Amniotic epithelial cell (primary cell): ENCODE measurements at regions not wholly inside any gene's neighbourhood (a gene's known extent, or its start where the extent isn't known, plus 50 kb on each side); places are given as distances from the start of the nearest gene placed in this dataset.
A peak's percentile ranks its signal among the peaks of the same experiment; 100 is the strongest.

Experiments used
- DNase-seq: peaks from one replicate; pipeline ENCODE4 v3.0.0-alpha.2; 2010; ENCODE audit warnings: low read depth

GRCh38 chr1:60589916-60590315 is 492.4 kb upstream of the NFIA start:
- peak; percentile 10 for DNase-seq

- no peak for DNase-seq
These were observed 493.2 kb upstream of the NFIA start for GRCh38 chr1:60589046-60589748.

- no peak for DNase-seq
These were observed 498.0 kb upstream of the NFIA start for GRCh38 chr1:60584371-60584770.

- no peak for DNase-seq
These were observed 498.7 kb upstream of the NFIA start for GRCh38 chr1:60583696-60584095.

- DNase-seq = no peak
These were observed 500.7 kb upstream of the NFIA start for GRCh38 chr1:60581455-60582220.

GRCh38 chr1:60577029-60577428 is 503.5 kb upstream of the C1orf87 start:
- no peak for DNase-seq

- no peak for DNase-seq
These were observed 501.9 kb upstream of the C1orf87 start for GRCh38 chr1:60575326-60575977.

GRCh38 chr1:60573726-60574409 is 500.3 kb upstream of the C1orf87 start:
- peak; percentile 44 for DNase-seq

GRCh38 chr1:60573121-60573520 is 499.6 kb upstream of the C1orf87 start:
- peak; percentile 14 for DNase-seq

- no peak for DNase-seq
These were observed 498.8 kb upstream of the C1orf87 start for GRCh38 chr1:60572378-60572777.

- DNase-seq = peak; percentile 30
These were observed 498.2 kb upstream of the C1orf87 start for GRCh38 chr1:60571811-60572210.

- DNase-seq = no peak
These were observed 495.6 kb upstream of the C1orf87 start for GRCh38 chr1:60569189-60569588.

- no peak for DNase-seq
These were observed 493.7 kb upstream of the C1orf87 start for GRCh38 chr1:60567256-60567655.

GRCh38 chr1:60564916-60565750 is 491.6 kb upstream of the C1orf87 start:
- no peak for DNase-seq

- DNase-seq = no peak
These were observed 490.4 kb upstream of the C1orf87 start for GRCh38 chr1:60563777-60564535.

- peak; percentile 31 for DNase-seq
These were observed 489.2 kb upstream of the C1orf87 start for GRCh38 chr1:60562740-60563139.

- DNase-seq = no peak
These were observed 487.1 kb upstream of the C1orf87 start for GRCh38 chr1:60560701-60561100.

- no peak for DNase-seq
These were observed 484.7 kb upstream of the C1orf87 start for GRCh38 chr1:60558236-60558635.

- DNase-seq = no peak
These were observed 480.2 kb upstream of the C1orf87 start for GRCh38 chr1:60553730-60554129.

- no peak for DNase-seq
These were observed 474.3 kb upstream of the C1orf87 start for GRCh38 chr1:60547821-60548220.
